ENCODE measurements at regions not wholly inside any gene's neighbourhood (a gene's known extent, or its start where the extent isn't known, plus 50 kb on each side); places are given as distances from the start of the nearest gene placed in this dataset.
"Not testable (repeated sequence)": the region's sequence is repeated elsewhere in the genome, so short reads cannot be mapped to it uniquely, and the experiment has no call there.

DNA sequence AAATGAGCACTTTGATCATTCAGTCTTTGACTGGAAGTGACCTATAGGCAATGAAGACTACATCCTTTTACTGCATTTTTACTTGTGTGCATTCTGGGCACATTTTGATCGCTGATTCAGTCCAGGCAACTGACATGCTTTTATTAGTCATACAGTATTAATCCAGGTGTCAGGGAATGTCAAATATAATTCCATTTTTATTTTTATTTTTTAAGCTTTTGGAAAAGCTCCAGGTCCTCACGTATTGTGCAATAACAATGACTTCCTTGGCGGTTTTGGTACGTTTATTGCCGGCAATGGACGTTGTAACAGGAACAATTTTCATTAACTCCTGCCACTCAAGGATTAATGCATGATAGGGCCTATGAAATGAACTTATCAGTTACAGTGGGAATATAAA, 302.6 kb upstream of the PTBP2 start:
- no peak for DNase-seq

DNA sequence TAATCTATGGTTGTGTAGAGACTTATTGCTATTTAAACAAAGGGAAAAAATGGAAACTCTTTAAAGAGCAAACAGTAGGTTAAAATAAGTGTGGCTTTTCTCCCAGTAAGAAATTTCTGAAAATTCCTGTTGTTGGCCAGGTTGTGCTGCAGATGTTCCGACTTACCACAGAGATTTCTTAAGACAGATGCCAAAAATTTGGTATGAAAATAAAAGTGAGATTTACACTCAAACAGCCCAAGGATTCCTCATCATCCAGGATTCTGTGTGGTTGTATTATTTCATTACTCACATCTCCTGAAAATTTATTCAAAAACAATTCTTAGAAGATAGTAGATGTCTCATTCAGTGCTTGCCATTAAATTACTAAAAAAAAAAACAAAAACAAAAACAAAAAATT, 296.7 kb upstream of the PTBP2 start:
- peak; percentile 21 to 60 (median 40) for DNase-seq

DNA sequence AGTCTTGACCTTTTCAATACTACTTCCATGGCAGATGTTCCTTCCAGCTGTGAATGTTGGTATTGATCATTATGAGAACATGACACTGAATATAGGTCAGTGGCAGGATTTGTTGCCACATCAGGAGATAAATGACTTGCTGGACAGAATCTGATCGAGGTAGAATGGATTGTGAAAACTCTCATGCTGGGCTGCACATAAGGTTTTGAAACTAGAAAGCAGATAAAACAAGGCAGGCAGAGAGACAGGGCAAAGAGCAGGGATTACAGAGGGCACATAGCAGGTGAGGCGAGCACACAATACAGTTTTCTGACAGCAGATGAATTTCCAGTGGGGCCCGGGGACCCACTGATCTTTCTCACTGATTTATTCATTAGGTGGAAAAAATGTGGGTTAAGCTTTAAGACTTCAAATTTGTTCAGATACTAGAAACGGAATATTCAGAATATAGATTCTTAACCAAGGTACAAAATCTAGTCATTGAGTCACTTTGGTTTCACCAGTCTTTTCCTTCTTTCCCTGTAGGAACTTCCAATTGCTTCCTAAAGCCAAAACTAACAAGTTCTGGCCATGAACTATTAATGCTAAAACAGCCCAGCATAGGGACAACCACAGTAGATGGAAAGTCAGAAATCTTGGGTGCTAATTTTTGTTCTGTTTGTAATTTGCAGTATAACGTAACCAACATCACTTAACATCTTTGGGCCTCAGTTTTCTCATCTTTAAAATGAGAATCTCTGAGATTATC, 296.0 kb upstream of the PTBP2 start:
- DNase-seq: peak in 1 of 3 donors; percentile 45

DNA sequence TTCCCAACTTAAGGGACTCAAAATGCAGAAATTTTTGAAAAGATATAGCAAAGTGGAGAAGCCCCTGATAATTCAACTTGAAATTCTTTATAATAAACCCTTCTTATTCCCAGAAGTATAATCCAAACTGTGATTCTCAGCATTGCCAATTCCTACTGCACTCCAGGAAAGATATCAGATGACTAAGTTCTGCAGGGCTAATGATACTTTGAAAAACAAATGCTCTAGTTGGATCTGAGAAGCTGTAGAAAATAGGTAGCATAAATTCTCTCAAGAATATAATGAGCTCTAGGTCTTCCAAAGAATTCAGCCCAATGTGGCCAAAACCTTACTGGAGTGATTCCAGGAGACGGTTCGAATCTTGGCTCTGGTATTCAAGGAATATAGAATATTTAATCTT, 294.0 kb upstream of the PTBP2 start:
- DNase-seq: peak in 1 of 3 donors; percentile 34

DNA sequence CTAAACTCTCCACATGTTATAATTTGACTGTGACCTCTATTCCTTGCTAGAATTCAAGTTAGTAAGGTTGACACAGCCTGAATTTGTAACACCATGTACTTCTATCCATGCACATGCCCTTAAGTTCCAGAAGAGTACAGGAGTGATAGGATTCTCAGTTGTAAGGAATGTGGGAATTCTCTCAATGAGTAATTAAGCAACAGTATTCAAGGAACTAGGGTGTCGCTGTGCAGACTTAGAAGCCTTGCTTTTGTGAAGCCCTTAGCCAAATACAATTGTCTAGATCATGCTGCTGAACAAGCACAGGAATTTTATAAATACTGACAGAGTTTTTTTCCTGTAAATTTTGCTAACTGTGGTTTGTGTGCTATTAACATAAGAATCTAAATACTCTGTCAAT, 276.3 kb upstream of the PTBP2 start:
- DNase-seq: no peak

DNA sequence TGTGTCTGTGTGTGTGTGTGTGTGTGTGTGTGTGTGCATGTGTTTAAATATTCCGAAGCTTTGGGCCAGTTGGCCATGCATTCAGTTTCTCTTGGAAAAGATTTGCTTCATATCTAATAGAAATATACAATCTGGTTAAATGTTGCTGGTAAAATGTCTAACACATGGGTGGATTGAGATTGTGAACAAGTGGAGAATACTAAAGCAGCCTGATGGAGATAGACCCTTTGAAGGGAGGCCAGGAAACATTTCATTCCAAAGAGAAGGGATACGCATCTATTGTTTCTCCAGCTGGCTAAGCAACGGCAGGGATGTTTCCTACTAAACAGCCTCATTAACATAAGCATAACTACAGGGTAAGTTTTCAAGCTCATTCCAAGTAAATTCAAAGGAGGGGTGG, 257.5 kb upstream of the PTBP2 start:
- peak; percentile 59 to 91 (median 82) for DNase-seq

DNA sequence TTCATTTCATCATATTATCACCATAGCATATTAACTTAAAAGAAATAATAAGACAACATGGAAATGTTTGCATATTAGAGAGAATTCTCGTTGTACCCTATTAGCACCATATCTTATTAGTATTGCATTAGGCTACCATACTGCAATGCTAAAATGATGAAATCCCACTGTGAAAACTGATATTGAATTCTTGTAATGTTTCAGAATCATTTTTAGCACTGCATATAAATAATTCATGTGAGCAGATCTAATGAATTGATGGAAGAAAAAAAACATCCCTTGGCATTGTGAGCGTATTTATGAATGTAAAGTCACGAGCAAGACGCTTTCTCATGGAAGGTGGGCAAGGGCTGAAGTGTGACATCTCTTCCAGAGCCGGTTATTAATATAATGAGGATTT, 257.1 kb upstream of the PTBP2 start:
- no peak for DNase-seq

DNA sequence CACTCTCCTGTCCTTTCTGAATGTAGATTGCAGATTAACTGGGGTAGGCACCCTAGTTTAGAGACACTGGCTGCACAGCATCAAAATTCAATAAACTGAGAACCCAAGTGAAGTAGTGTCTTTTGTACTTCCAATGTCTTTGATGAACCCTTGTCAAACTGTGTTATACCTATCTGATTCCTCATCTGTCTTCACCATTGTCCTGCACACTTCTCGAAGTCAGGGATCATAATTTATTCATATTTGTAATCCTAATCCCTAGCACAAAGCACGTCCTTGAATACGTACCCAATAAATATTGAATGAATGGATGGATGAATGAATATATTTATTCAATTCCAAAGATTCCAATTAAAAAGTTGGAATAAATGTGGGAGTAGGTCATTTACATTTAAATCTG, 256.6 kb upstream of the PTBP2 start:
- DNase-seq: no peak

DNA sequence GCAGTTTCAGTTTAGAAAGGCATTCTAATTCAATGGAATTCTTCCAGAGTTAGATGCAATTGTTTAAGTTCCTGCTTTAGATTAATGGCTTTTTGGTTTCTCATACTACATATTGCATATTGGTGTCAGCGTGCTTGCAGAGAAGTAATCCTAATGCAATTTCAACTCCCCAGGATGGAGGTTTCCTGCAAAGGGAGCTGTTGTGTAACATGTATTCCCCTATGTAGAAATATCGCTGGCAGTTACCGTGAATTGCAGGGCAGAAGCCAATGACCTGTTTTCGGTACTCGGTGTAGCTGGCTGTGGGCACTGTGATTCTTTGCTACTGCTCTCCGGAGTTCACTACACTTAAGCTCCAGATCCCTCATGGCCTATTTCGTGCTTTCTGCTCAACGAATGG, 256.1 kb upstream of the PTBP2 start:
- peak; percentile 35 to 78 (median 44) for DNase-seq

DNA sequence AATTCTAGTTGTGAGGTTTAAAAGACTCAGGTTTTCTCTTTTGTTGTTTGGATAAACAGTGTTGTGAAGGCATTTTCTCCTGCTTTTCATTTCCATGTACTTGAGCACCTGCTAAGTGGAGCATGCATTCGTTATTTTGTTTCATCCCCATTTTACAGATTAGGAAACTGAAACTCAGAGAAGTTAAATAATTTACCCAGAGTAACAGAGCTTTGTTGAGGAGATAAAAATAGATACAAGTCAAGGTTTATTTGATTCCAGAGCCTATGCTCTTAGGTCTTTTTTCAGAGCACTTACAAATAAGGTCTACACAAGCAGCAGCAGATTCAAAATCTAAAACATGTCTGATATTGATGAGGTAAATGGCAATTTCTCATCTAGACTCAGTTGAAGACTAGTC, 254.7 kb upstream of the PTBP2 start:
- DNase-seq: no peak

DNA sequence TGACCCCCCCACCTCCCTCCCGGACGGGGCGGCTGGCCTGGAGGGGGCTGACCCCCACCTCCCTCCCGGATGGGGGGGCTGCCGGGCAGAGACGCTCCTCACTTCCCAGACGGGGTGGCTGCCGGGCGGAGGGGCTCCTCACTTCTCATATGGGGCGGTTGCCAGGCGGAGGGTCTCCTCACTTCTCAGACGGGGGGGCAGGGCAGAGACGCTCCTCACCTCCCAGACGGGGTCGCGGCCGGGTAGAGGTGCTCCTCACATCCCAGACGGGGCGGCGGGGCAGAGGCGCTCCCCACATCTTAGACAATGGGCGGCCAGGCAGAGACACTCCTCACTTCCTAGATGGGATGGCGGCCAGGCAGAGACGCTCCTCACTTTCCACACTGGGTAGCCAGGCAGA, 251.9 kb upstream of the PTBP2 start:
- DNase-seq: not testable (repeated sequence)

DNA sequence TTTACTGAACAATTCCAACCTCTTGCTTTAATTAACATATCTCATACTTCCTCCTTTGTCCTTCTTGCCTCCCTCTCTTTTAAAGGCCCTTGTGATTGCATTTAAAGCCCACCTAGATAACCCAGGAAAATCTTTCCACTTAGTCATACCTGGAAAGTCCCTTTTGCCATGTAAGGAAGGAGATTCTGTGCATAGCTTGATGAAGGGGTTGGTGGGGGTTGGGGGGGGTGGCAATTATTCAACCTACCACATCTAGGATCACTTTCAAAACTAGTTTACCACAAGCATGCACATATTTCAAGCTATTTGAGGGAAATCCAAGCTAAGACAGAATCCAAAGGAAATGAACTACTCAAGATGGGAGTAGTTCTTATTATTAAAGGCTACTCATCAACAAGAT, 249.1 kb upstream of the PTBP2 start:
- peak in 1 of 3 donors; percentile 58 for DNase-seq

DNA sequence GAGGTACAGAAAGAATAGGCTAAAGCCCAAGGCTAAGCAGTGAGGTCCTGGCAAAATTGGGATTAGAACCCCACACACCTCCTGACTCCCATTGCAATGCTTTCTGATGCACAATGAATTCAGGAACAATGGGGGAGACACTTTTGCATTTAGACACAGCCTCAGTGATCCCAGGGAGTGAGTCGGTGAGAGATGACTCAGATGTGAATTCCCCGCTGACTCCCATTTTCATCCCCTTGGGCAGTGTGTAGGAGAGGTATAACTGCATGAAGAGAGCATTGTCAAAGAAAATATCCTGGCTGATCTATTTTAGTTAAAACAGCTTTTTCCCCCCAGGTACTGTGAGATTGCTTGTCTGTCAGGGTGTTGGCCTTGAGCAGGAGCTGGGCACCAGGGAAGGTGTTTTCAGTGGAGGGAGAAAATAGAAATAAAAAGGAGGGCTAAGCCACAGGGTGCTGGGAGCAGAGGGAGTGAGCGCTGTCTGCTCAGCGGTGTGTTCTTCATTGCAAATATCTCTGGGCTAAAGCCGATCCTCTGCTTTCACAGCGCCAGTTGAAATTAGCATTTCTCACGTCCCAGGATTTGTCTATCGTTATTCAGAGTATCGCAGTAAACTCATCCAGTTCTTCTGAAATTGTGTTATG, 247.7 kb upstream of the PTBP2 start:
- DNase-seq: peak in 1 of 3 donors; percentile 15

DNA sequence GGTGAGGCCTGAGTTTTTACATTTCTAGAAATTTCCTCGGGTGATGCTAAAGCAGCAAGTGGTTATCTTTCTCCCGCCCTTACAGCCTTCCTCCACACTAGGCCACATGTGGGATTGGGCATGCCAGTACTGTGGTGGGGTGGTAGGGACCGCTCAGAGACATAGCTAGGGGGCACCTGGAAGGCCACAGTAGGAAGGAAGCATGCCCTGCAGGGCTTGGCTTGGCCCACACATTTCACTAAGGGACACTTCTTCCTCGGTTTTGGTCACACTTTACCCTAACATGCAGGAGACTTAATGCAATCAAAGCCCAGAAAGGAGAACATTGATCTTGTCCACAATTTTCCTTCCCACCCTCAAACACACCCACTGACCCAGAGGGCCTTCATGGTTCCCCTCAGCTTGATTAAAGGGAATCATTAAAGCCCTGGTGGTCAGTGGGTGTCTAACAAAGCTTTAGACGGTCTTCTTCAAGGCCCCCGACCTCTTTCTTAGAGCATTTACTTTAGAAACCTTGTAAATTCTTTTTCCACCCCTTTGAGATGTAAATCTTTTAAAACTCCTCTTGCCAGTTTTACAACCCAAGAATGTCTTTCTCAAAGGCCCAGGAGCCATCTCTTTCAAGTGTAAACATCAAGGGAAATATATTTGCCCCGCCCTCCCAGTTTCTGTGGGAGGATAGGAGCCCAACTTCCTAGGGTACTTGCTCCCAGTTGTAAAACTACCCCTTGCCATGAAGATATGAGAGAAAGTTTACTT, 246.4 kb upstream of the PTBP2 start:
- no peak for DNase-seq

DNA sequence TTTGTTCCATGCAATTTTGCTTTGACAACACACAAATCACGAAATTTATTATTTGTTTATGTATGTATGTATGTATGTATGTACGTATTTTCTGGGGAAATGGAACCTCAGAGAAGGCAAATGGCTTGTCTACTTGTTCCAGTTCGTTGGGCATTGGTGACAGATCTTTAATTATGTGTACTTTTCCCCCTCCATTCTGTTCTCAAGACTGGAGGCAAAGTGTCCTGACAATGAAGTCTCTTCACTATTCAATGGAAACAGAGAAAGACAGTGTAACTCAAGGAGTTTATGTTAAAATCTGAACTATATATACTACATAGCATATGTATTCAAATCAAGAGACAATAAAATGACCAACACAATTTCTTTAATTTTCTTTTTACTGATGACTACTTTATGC, 245.7 kb upstream of the PTBP2 start:
- DNase-seq: no peak

DNA sequence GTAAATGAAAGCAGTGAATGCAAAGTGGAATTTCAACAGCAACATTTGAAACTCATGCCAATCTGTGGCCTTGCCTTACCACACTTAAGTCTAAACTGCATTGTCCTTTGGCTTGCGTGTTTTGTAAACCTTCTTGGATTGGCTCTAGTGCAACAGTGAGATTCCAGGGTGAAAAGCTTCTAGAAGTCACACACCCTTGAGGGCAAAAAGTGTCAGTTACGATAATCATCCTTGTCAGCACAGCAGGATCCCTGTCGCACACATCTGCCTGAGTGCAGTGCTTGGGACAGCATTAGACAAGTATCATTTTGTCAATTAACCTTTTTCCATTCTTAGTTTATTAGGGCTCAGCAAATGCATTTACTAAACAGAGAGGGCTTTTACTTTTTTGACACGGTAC, 243.4 kb upstream of the PTBP2 start:
- DNase-seq: no peak

DNA sequence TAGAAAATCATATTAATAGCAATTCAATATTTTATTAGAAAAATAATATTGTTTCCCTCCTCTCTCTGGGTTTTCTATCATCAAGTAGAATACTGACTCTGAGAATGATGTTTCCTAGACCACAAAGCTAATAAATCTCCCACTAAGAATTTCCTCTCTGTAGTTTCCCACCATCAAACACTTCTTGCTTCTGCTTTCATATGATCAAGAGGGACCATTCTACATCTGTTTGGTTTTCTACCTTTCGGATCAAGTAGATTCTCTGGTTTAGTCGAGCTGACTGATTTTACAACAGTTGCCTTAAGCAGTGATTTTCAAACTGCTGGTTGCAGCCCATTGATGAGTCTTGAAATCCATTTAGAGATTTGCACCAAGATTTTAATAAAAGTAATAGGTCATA, 240.2 kb upstream of the PTBP2 start:
- DNase-seq: no peak

DNA sequence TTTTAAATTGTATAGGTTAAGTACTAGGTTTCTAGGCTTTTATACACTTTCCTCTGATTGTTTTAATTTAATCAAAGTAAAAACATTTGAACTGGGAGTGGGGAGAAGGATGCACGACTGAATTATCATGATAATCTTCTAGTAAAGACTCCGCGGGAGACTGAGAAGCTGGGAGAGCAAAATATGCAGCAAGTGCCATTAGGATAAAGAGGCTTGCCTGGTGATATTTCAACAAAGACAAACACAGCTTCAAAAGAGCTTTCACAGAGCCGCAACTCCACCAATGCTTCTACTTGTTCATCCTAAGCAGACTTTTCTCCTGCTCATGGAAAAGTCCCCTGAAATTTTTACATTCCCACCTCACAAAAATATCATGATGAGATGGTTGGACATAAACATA, 239.0 kb upstream of the PTBP2 start:
- DNase-seq: no peak

DNA sequence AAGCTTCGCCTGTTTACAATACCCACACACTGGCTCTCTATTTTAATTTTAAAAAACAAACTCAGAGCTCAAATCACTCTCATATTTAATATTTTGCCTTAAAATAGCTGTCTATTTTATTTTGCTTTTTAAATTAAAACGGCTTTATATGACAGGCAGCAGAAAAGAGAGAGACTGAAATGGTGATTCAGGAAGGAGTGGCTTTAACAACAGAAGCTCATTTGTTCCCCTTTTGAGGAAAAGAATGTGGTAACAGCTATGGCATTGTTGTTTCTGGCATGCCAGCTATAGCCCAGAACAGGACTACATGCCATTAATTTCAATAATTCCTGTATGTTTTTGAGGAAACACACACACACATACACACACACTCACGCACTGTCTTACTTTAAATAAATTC, 234.2 kb upstream of the PTBP2 start:
- no peak for DNase-seq

DNA sequence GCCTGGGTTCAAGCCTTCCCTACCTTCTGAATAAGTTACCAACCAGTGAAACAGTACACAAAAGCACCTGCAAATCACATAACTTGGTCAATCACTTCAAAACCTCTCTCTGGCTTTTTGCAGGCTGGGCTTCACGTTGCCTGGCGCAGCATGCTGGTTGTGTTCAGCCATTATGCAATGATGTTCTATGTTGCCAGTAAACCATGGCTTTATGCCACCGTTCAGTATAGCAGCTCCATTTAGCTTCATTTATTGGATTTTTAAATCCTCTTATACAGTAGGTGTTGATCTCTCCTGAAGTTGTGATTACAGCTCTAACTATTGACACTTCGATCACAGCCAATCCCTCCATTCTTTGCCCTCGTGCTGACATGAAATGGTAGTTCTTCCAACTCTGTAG, 233.6 kb upstream of the PTBP2 start:
- DNase-seq: peak in 1 of 3 donors; percentile 22

DNA sequence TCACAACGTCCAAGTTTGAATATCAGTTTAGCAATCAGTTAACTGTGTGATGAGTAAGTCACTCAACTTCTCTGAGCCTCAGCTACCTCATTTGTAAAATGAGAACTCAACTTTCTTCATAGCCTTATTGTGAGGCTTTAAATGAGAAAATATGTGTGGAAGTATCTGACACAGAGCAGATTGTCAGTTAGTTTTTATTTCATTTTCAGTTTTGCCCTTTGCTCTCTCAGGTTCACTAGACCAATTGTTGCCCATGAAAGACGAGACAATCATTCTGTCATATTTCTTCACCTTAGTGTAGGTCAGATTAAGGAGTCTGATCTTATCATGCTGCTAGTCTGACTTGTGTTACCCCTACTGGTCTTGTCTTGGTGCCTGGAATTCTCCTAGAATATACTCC, 232.8 kb upstream of the PTBP2 start:
- DNase-seq: no peak

DNA sequence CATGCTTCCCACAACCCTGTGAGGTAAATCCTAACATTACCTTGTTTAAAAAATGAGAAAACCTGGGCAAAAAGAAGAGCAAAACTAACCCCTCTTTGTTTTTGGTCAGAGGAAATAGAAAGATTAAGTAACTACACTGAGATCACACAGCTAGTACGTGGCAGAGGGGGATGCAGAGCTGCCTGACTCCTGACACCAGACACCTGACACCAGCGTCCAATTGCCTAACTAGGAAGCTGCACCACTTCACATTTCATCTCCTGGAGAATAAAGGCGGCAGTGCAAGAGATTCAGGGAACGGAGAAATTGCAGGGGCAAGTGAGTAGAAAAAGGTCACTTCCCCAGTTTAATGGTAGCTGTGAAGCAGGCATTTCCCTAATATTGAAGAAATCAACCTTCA, 229.3 kb upstream of the PTBP2 start:
- DNase-seq: no peak

DNA sequence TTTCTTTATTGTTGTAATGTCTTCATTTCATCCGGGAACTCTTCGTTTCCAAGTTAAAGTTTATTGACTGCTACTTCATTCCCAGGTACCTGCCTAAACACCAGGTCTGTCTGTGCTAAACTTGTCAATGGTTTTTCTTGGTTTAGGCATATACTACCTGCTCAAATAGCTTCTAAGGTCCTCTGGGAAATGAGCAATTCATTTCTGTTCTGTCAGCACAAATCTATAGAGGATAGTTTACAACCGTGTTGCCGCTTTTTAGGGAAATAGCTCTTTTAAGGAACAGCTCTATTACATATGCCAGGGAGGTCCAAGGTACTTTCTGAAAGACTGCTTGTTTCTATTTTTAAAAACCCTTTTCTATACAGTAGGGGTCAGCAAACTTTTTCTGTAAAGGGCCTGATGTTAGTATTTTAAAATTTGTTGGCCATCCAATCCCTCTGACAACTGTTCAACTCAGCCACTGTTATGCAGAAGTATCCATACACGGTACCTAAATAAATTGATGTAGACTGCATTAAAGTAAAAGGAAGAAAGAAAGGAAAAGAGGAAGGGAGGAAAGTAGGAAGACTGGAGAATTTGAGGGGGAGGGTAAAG, 222.7 kb upstream of the PTBP2 start:
- DNase-seq: peak in 2 of 3 donors; percentile 33 to 53
